ENCODE measurements at regions not wholly inside any gene's neighbourhood (a gene's known extent, or its start where the extent isn't known, plus 50 kb on each side); places are given as distances from the start of the nearest gene placed in this dataset.
A peak's percentile ranks its signal among the peaks of the same experiment; 100 is the strongest.

DNA sequence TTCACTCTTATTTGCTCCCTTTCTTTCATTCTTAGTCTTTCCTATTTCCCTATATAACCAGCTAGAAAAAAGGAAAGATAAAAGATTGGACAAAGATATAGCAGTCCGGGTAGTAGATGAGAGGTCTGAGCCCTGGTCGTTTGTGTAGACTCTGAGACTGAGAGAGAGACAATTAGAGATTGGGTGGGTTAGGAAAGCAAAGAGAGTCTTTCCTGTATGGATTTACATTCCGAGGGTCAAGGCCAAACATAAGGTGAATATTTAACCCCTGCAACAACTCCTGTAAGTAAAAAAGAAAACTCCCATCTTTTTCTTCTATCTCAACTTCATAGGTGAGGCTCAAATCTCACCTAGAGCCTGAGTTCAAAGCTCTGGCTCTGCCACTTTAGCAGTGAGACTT lies 218.0 kb upstream of the FGGY start:
- H3K56ac ChIP-seq (replicated peaks; ENCODE audit: insufficient read length, low read depth, low read length) = peak overlapping the region; percentile 22
- H4K5ac ChIP-seq (ENCODE audit: insufficient read length, low read depth, low read length) = peak overlapping the region; percentile 92
- FAIRE-seq = no peak
- no peak overlapping the region for H3K9ac ChIP-seq (replicated peaks in 1 of 4; ENCODE audit: extremely low read depth in 1 of 4, low read depth in 3 of 4, low read length in 3 of 4)
- H3K9me3 ChIP-seq (ENCODE audit: insufficient read depth in 2 of 2, low read depth in 1 of 2, low read length in 1 of 2) = no peaks in the 10 kb centered on the region
- H3K14ac ChIP-seq (ENCODE audit: insufficient read length) = no peak overlapping the region
- H3K4me1 ChIP-seq (replicated peaks in 1 of 4; ENCODE audit: control insufficient read depth in 3 of 4, insufficient read depth in 4 of 4, low read length in 3 of 4) = peaks cover 13 to 38% (median 26%) of the 10 kb centered on the region in 4 experiments
- peak overlapping the region; percentile 33 for H2BK12ac ChIP-seq (ENCODE audit: low read depth, low read length)
- no peak overlapping the region; the same call in 1 of the 2 replicates for H3K27ac ChIP-seq (ENCODE audit: low read depth, low read length)
- peak overlapping the region; percentile 98; the same call in 1 of the 2 replicates for H2BK5ac ChIP-seq (ENCODE audit: low read depth, low read length)
- no peaks in the 10 kb centered on the region for H3K23me2 ChIP-seq (ENCODE audit: low read depth, low read length)
- H3K4me2 ChIP-seq (ENCODE audit: insufficient read depth in 1 of 2, low read depth in 2 of 2, low read length in 2 of 2) = peak overlapping the region; percentile 5 to 48; a peak in 3 of 4 replicates
- H3K23ac ChIP-seq (ENCODE audit: insufficient read length) = no peak overlapping the region
- ChIA-PET CTCF (ENCODE audit: partially characterized antibody) (interaction anchor here (1.0 kb wide), 2 partner anchors 15 to 279 kb away, joined by 4 read pairs; no protein-coding TSS in a partner anchor), POLR2A (ENCODE audit: partially characterized antibody) (interaction anchor here (1.5 kb wide), 1 partner anchor 14 kb away, joined by 5 read pairs; no protein-coding TSS in a partner anchor)
- no peaks in the 10 kb centered on the region for H3K79me2 ChIP-seq (ENCODE audit: control insufficient read depth in 1 of 2, insufficient read depth in 2 of 2, low read length in 2 of 2)
- H2AK5ac ChIP-seq (ENCODE audit: low read depth, low read length) = 0 out of 2 replicates have a peak overlapping the region, but pooled peaks have one; percentile 66
- H4K20me1 ChIP-seq (replicated peaks in 1 of 2; ENCODE audit: control insufficient read depth in 1 of 2, insufficient read depth in 2 of 2, low read length in 2 of 2) = no peaks in the 10 kb centered on the region
- peak overlapping the region in 1 of 4 experiments; percentile 48; a peak in 1 of 8 replicates for H3K4me3 ChIP-seq (ENCODE audit: extremely low read depth in 1 of 4, insufficient read depth in 2 of 4, low read depth in 3 of 4, low read length in 4 of 4)
- no peak for DNase-seq (ENCODE audit: low read depth in 1 of 2, low spot score in 2 of 2)
- H3K27me3 ChIP-seq (replicated peaks in 1 of 4; ENCODE audit: control insufficient read depth in 3 of 4, extremely low read depth in 1 of 4, insufficient read depth in 3 of 4, low read length in 3 of 4) = no peaks in the 10 kb centered on the region
- peak overlapping the region; percentile 98 for H4K91ac ChIP-seq (replicated peaks; ENCODE audit: insufficient read length, low read length)
- no peak overlapping the region for H4K8ac ChIP-seq (ENCODE audit: extremely low read depth, insufficient read depth, low read length)
- 49% methylated on average over 3 of the region's 3 CpGs; no CpG with 5 or more reads in 1 of the 2 experiments for WGBS, 2 experiments (ENCODE audit: extremely low coverage in 1 of 2, insufficient coverage in 1 of 2, insufficient read length in 1 of 2, insufficient replicate concordance in 2 of 2, low coverage in 1 of 2, low lambda C conversion rate in 2 of 2, missing lambda C conversion rate in 1 of 2)
- H2BK15ac ChIP-seq (ENCODE audit: low read length) = no peak overlapping the region
- no peaks in the 10 kb centered on the region for H3K36me3 ChIP-seq (ENCODE audit: control insufficient read depth in 2 of 4, insufficient read depth in 4 of 4, low read length in 3 of 4)
- H3K4ac ChIP-seq (replicated peaks; ENCODE audit: insufficient read length, low read depth, low read length) = peak overlapping the region; percentile 98
- H3K18ac ChIP-seq (ENCODE audit: extremely low read depth, low read length) = peak overlapping the region; percentile 36
- H2BK120ac ChIP-seq (replicated peaks; ENCODE audit: low read depth, low read length) = peak overlapping the region; percentile 99
- peak overlapping the region; percentile 94 for H2BK20ac ChIP-seq (ENCODE audit: low read length)
- no peak overlapping the region for H2AFZ ChIP-seq (ENCODE audit: low read length)
- no peaks in the 10 kb centered on the region for H3K79me1 ChIP-seq (ENCODE audit: low read depth, low read length)
- TF ChIP-seq EP300 (IDR thresholded peaks at IDR 0.05; ENCODE audit: borderline replicate concordance in 1 of 2, low read depth in 2 of 2, low read length in 2 of 2) (no peak), CBX5 (IDR thresholded peaks at IDR 0.05; ENCODE audit: low read depth, low read length) (no peak), POLR2AphosphoS5 (IDR thresholded peaks at IDR 0.05; ENCODE audit: low read depth, low read length) (no peak), EZH2 (IDR thresholded peaks at IDR 0.05; ENCODE audit: low read depth, low read length, severe bottlenecking) (no peak), CHD2 (IDR thresholded peaks at IDR 0.05; ENCODE audit: low read length) (no peak), TAF1 (IDR thresholded peaks at IDR 0.05; ENCODE audit: low read depth, low read length) (no peak), CBX8 (IDR thresholded peaks at IDR 0.05; ENCODE audit: borderline replicate concordance, low read depth, low read length) (no peak), SP1 (IDR thresholded peaks at IDR 0.05; ENCODE audit: low read depth, low read length) (no peak), BRCA1 (IDR thresholded peaks at IDR 0.05; ENCODE audit: low read depth, low read length) (no peak), FOSL1 (IDR thresholded peaks at IDR 0.05; ENCODE audit: insufficient read depth, low read depth, low read length) (no peak), CEBPB (IDR thresholded peaks at IDR 0.05; ENCODE audit: low read depth, low read length) (no peak), SUZ12 (IDR thresholded peaks at IDR 0.05; ENCODE audit: low read length) (no peak), SP4 (IDR thresholded peaks at IDR 0.05; ENCODE audit: low read length) (no peak)
- TF ChIP-seq, protein P1, sequence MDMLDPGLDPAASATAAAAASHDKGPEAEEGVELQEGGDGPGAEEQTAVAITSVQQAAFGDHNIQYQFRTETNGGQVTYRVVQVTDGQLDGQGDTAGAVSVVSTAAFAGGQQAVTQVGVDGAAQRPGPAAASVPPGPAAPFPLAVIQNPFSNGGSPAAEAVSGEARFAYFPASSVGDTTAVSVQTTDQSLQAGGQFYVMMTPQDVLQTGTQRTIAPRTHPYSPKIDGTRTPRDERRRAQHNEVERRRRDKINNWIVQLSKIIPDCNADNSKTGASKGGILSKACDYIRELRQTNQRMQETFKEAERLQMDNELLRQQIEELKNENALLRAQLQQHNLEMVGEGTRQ (IDR thresholded peaks at IDR 0.05; ENCODE audit: low read length) = no peak

Data from H1 (cell line).